Gastrocnemius medialis (tissue), 4 donors: ENCODE measurements at regions not wholly inside any gene's neighbourhood (a gene's known extent, or its start where the extent isn't known, plus 50 kb on each side); places are given as distances from the start of the nearest gene placed in this dataset.

ENCODE experiments used
- CTCF ChIP-seq, 5 experiments: fragments of 450-650 bp in 3 of 5; fragments of 200-600 bp in 2 of 5; sonication (generic) in 2 of 5; IDR thresholded peaks in 4 of 5; conservative IDR thresholded peaks in 1 of 5; 1 replicate in 4 of 5; 2 replicates in 1 of 5; pipeline ENCODE4 v1.5.1; 2016 to 2019; ENCODE audit warnings: antibody characterized with exemption in 5 of 5, mild to moderate bottlenecking in 3 of 5, moderate library complexity in 3 of 5
- POLR2A ChIP-seq, 2 donors: fragments of 450-650 bp; IDR thresholded peaks; one replicate each; pipeline ENCODE4 v1.6.1; 2017; ENCODE audit warnings: antibody characterized with exemption in 2 of 2, mild to moderate bottlenecking in 2 of 2, moderate library complexity in 2 of 2

GRCh38 chr10:127812041-127812440 is 75.1 kb downstream of the FOXI2 start:
- TF ChIP-seq CTCF (IDR thresholded peaks at IDR 0.05 in 4 of 5, conservative IDR thresholded peaks at IDR 0.05 in 1 of 5) (no peak), POLR2A (IDR thresholded peaks at IDR 0.05) (no peak)
